ENCODE measurements at regions not wholly inside any gene's neighbourhood (a gene's known extent, or its start where the extent isn't known, plus 50 kb on each side); places are given as distances from the start of the nearest gene placed in this dataset.

DNA sequence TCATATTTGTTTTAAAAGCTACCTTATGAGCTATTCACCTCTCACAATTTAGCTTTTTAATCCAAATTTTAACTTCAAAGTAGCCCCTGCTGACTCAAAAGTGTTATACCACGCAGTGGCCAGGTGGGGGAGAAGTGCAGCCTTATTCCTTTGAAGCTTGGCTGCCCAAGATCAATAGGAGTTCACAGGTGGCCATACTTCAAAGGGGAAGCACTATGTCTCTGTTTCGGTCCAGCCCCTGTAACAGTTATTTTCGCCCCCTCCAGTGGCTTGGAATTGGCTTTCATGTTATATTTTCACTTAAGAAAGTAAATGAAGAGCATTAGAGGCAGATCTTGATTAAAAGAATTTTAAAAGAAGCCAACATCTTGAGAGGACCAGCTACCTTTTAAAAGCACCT, 608.4 kb downstream of the EPHA7 start:
- Histone ChIP-seq H3K4me3 (ENCODE audit: low read depth in 1 of 3, low read length in 3 of 3) (no peak overlapping the region), H3K27me3 (ENCODE audit: control insufficient read depth in 3 of 3, insufficient read depth in 3 of 3, low read length in 3 of 3) (peaks cover 0 to 1% (median 0%) of the 10 kb centered on the region in 3 donors), H3K27ac (ENCODE audit: low read depth in 1 of 3, low read length in 2 of 3) (no peak overlapping the region), H3K9me3 (ENCODE audit: control insufficient read depth in 2 of 2, insufficient read depth in 1 of 2, low read depth in 1 of 2, low read length in 1 of 2) (no peaks in the 10 kb centered on the region), H3K4me1 (ENCODE audit: control insufficient read depth in 3 of 3, insufficient read depth in 2 of 3, low read depth in 1 of 3, low read length in 2 of 3) (no peaks in the 10 kb centered on the region), H3K36me3 (ENCODE audit: control insufficient read depth in 3 of 3, insufficient read depth in 2 of 3, low read depth in 1 of 3, low read length in 3 of 3) (no peaks in the 10 kb centered on the region)
- no peak for FAIRE-seq
- WGBS, 3 donors, result 5 to 8% (median 7%) methylated on average over 3 of the region's 3 CpGs
- peak; percentile 24 to 62 for DNase-seq

DNA sequence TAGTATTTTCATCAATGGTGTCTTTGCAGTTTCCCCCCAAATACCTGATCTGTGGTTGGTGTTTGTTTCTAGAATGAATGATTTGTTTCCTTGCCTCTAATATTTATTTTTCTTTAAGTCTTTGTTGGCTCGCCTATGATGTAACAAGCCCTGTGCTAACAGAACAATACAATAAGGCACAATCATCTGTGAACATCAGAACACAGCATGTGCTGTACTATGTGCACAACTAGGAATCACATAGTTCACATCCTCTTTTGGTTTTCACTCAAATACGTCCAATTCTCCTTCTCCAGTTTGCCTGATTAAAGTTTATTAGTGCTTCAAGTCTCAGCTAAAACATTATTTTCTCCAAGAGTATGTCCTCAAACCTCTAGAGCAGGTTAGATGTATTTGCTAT, 613.1 kb downstream of the EPHA7 start:
- H3K4me3 ChIP-seq (ENCODE audit: low read depth in 1 of 3, low read length in 3 of 3), result no peak overlapping the region
- H3K9me3 ChIP-seq (ENCODE audit: control insufficient read depth in 2 of 2, insufficient read depth in 1 of 2, low read depth in 1 of 2, low read length in 1 of 2), result no peaks in the 10 kb centered on the region
- FAIRE-seq, result no peak
- no peak overlapping the region for H3K27ac ChIP-seq (ENCODE audit: low read depth in 1 of 3, low read length in 2 of 3)
- no peak for DNase-seq
- 43 to 67% (median 53%) methylated on average over 2 of the region's 2 CpGs for WGBS, 3 donors
- no peaks in the 10 kb centered on the region for H3K4me1 ChIP-seq (ENCODE audit: control insufficient read depth in 3 of 3, insufficient read depth in 2 of 3, low read depth in 1 of 3, low read length in 2 of 3)
- H3K27me3 ChIP-seq (ENCODE audit: control insufficient read depth in 3 of 3, insufficient read depth in 3 of 3, low read length in 3 of 3), result no peaks in the 10 kb centered on the region
- no peaks in the 10 kb centered on the region for H3K36me3 ChIP-seq (ENCODE audit: control insufficient read depth in 3 of 3, insufficient read depth in 2 of 3, low read depth in 1 of 3, low read length in 3 of 3)

DNA sequence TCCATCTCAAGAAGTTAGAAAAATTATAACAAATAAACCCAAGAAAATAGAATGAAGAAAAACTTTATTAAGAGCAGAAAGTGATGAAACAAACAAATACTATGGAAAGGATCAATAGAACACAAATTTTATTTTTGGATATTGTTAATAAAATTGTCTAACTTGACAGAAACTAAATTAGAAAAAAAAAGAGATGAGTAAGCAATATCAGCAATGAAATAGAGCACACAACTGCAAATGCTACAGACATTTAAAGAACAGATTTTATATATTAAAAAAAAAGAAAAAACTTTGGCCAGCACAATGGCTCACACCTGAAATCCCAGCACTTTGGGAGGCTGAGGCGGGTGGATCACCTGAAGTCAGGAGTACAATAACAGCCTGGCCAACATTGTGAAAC, 628.0 kb downstream of the EPHA7 start:
- no peaks in the 10 kb centered on the region for H3K27me3 ChIP-seq (ENCODE audit: control insufficient read depth in 3 of 3, insufficient read depth in 3 of 3, low read length in 3 of 3)
- H3K9me3 ChIP-seq (ENCODE audit: control insufficient read depth in 2 of 2, insufficient read depth in 1 of 2, low read depth in 1 of 2, low read length in 1 of 2), result no peaks in the 10 kb centered on the region
- no peak overlapping the region for H3K4me3 ChIP-seq (ENCODE audit: low read depth in 1 of 3, low read length in 3 of 3)
- 76 to 87% (median 86%) methylated on average over 1 of the region's 1 CpG for WGBS, 3 donors
- no peaks in the 10 kb centered on the region for H3K36me3 ChIP-seq (ENCODE audit: control insufficient read depth in 3 of 3, insufficient read depth in 2 of 3, low read depth in 1 of 3, low read length in 3 of 3)
- no peak for FAIRE-seq
- H3K27ac ChIP-seq (ENCODE audit: low read depth in 1 of 3, low read length in 2 of 3), result no peak overlapping the region
- H3K4me1 ChIP-seq (ENCODE audit: control insufficient read depth in 3 of 3, insufficient read depth in 2 of 3, low read depth in 1 of 3, low read length in 2 of 3), result no peaks in the 10 kb centered on the region
- no peak for DNase-seq

DNA sequence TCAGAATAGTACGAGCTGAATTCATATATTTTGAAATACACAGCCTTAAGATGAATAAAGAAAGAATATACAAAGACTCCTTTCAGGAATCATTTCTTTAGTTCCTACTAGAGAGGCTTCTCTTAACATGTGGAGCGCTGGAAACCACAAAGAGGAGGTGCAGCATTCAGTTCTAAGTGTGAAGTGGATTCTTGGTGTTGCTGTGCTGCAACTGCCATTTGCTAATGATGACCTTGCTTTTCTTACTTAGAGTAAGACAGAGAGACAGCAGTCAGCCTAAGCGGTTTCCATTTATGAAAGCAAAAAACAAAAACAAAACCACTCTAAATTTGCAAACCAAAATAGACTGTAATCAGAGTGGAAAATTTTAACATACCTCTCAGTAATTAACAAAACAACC, 629.0 kb downstream of the EPHA7 start:
- WGBS, 3 donors, result 67 to 76% (median 73%) methylated on average over 3 of the region's 3 CpGs
- Histone ChIP-seq H3K27me3 (ENCODE audit: control insufficient read depth in 3 of 3, insufficient read depth in 3 of 3, low read length in 3 of 3) (no peaks in the 10 kb centered on the region), H3K36me3 (ENCODE audit: control insufficient read depth in 3 of 3, insufficient read depth in 2 of 3, low read depth in 1 of 3, low read length in 3 of 3) (no peaks in the 10 kb centered on the region), H3K27ac (ENCODE audit: low read depth in 1 of 3, low read length in 2 of 3) (no peak overlapping the region), H3K4me3 (ENCODE audit: low read depth in 1 of 3, low read length in 3 of 3) (no peak overlapping the region), H3K9me3 (ENCODE audit: control insufficient read depth in 2 of 2, insufficient read depth in 1 of 2, low read depth in 1 of 2, low read length in 1 of 2) (no peaks in the 10 kb centered on the region), H3K4me1 (ENCODE audit: control insufficient read depth in 3 of 3, insufficient read depth in 2 of 3, low read depth in 1 of 3, low read length in 2 of 3) (no peaks in the 10 kb centered on the region)
- FAIRE-seq (no peak), DNase-seq (no peak)

DNA sequence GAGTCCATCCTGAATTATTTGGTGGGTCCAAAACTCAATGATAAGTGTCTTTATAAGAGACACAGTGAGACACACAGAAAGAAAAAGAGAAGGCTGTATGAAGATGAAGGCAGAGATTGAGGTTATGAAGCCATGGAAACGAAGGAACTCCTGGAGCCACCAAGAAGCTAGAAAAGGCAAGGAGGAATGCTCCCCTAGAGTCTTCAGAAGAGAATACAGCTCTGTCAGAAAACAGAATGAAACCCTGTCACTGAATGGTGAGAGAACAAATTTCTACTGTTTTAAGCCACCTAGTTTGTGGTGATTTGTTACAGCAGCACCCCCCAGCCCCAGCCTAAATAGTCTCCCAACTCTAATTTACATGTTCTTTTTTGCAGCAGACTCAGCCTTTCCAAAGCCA, 635.1 kb downstream of the EPHA7 start:
- Histone ChIP-seq H3K4me3 (ENCODE audit: low read depth in 1 of 3, low read length in 3 of 3) (no peak overlapping the region), H3K9me3 (ENCODE audit: control insufficient read depth in 2 of 2, insufficient read depth in 1 of 2, low read depth in 1 of 2, low read length in 1 of 2) (no peaks in the 10 kb centered on the region), H3K4me1 (ENCODE audit: control insufficient read depth in 3 of 3, insufficient read depth in 2 of 3, low read depth in 1 of 3, low read length in 2 of 3) (no peaks in the 10 kb centered on the region), H3K27me3 (ENCODE audit: control insufficient read depth in 3 of 3, insufficient read depth in 3 of 3, low read length in 3 of 3) (no peaks in the 10 kb centered on the region), H3K36me3 (ENCODE audit: control insufficient read depth in 3 of 3, insufficient read depth in 2 of 3, low read depth in 1 of 3, low read length in 3 of 3) (no peaks in the 10 kb centered on the region), H3K27ac (ENCODE audit: low read depth in 1 of 3, low read length in 2 of 3) (no peak overlapping the region)
- DNase-seq (no peak), FAIRE-seq (no peak)
- WGBS, 3 donors, result 68 to 79% (median 69%) methylated on average over 1 of the region's 1 CpG

DNA sequence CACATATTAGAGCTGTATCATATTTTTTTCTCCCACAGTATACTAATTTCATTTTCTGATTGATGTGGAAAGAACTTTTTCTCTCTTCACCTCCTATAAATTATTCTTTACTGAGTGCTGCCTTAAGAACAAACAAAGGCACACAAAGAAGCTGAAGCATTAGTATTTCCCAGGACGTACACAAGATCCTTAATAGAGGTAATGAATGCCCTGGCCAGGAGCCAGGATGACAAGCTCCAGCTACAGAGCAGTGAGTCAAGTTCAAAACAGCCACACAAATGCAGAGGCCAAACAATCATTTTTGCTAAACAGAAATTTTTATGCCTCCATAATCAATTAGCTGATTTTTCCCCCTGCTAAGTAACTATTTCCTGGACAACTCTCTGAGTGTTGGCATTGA, 639.6 kb downstream of the EPHA7 start:
- no peaks in the 10 kb centered on the region for H3K9me3 ChIP-seq (ENCODE audit: control insufficient read depth in 2 of 2, insufficient read depth in 1 of 2, low read depth in 1 of 2, low read length in 1 of 2)
- FAIRE-seq (no peak), DNase-seq (peak; percentile 6 to 58)
- no peaks in the 10 kb centered on the region for H3K27me3 ChIP-seq (ENCODE audit: control insufficient read depth in 3 of 3, insufficient read depth in 3 of 3, low read length in 3 of 3)
- H3K27ac ChIP-seq (ENCODE audit: low read depth in 1 of 3, low read length in 2 of 3), result no peak overlapping the region
- whole genome bisulfite sequencing, 3 donors, result 4 to 19% (median 4%) methylated on average over 1 of the region's 1 CpG
- H3K4me1 ChIP-seq (ENCODE audit: control insufficient read depth in 3 of 3, insufficient read depth in 2 of 3, low read depth in 1 of 3, low read length in 2 of 3), result no peaks in the 10 kb centered on the region
- H3K4me3 ChIP-seq (ENCODE audit: low read depth in 1 of 3, low read length in 3 of 3), result no peak overlapping the region
- H3K36me3 ChIP-seq (ENCODE audit: control insufficient read depth in 3 of 3, insufficient read depth in 2 of 3, low read depth in 1 of 3, low read length in 3 of 3), result no peaks in the 10 kb centered on the region

DNA sequence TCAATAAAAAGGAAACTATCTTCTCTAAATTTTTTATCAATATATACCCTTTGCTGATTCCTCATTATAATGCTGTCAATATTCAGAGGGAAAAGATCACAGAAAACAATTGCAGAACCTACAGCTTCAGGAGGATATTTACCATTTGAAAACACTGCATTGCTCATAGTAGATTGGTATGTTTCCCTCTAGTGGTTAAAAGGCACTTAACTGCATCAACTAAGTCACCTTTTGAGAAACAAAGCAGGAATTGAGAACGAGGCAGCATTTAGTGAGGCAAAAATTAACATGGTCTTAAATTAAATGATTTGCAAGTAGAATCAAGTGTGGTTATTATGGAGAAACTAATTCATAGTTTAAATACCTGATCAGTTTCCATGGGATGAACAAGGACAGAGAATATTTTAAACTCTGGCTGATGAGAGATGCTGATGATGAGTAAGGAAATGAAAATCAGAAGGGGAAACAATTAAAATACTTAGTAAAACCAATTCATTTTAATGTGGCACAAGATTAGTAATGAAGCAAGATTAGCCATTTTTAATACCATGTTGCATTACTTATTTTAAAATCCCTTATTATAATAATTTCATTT, 642.1 kb downstream of the EPHA7 start:
- no peaks in the 10 kb centered on the region for H3K9me3 ChIP-seq (ENCODE audit: control insufficient read depth in 2 of 2, insufficient read depth in 1 of 2, low read depth in 1 of 2, low read length in 1 of 2)
- no peak for FAIRE-seq
- H3K4me3 ChIP-seq (ENCODE audit: low read depth in 1 of 3, low read length in 3 of 3), result no peak overlapping the region
- no peaks in the 10 kb centered on the region for H3K4me1 ChIP-seq (ENCODE audit: control insufficient read depth in 3 of 3, insufficient read depth in 2 of 3, low read depth in 1 of 3, low read length in 2 of 3)
- no peaks in the 10 kb centered on the region for H3K36me3 ChIP-seq (ENCODE audit: control insufficient read depth in 3 of 3, insufficient read depth in 2 of 3, low read depth in 1 of 3, low read length in 3 of 3)
- H3K27me3 ChIP-seq (ENCODE audit: control insufficient read depth in 3 of 3, insufficient read depth in 3 of 3, low read length in 3 of 3), result no peaks in the 10 kb centered on the region
- 10 to 20% (median 17%) methylated on average over 1 of the region's 1 CpG for WGBS, 3 donors
- DNase-seq, result peak; percentile 13 to 37
- H3K27ac ChIP-seq (ENCODE audit: low read depth in 1 of 3, low read length in 2 of 3), result no peak overlapping the region

DNA sequence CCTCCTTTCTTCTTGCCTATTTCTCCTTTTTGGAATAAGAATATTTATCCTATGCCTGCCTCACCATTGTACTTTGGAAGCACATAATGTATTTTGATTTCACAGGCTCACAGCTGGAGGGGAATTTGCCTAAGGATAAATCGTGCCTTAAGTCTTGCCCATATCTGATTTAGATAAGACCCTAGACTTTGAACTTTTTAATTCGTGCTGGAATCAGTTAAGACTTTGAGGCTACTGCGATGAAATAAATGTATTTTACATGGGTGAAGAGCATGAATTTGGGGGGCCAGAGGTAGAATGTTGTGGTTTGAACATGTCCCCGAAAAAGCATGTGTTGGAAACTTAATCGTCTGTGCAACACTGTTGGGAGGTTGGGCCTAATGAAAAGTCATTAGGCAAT, 648.8 kb downstream of the EPHA7 start:
- no peaks in the 10 kb centered on the region for H3K36me3 ChIP-seq (ENCODE audit: control insufficient read depth in 3 of 3, insufficient read depth in 2 of 3, low read depth in 1 of 3, low read length in 3 of 3)
- no peak overlapping the region for H3K4me3 ChIP-seq (ENCODE audit: low read depth in 1 of 3, low read length in 3 of 3)
- H3K27me3 ChIP-seq (ENCODE audit: control insufficient read depth in 3 of 3, insufficient read depth in 3 of 3, low read length in 3 of 3), result no peaks in the 10 kb centered on the region
- no peak overlapping the region for H3K27ac ChIP-seq (ENCODE audit: low read depth in 1 of 3, low read length in 2 of 3)
- peaks cover 0 to 3% (median 0%) of the 10 kb centered on the region in 3 donors for H3K4me1 ChIP-seq (ENCODE audit: control insufficient read depth in 3 of 3, insufficient read depth in 2 of 3, low read depth in 1 of 3, low read length in 2 of 3)
- DNase-seq (peak; percentile 9 to 52), FAIRE-seq (no peak)
- no peaks in the 10 kb centered on the region for H3K9me3 ChIP-seq (ENCODE audit: control insufficient read depth in 2 of 2, insufficient read depth in 1 of 2, low read depth in 1 of 2, low read length in 1 of 2)
- WGBS, 3 donors, result 19 to 52% (median 38%) methylated on average over 5 of the region's 5 CpGs

DNA sequence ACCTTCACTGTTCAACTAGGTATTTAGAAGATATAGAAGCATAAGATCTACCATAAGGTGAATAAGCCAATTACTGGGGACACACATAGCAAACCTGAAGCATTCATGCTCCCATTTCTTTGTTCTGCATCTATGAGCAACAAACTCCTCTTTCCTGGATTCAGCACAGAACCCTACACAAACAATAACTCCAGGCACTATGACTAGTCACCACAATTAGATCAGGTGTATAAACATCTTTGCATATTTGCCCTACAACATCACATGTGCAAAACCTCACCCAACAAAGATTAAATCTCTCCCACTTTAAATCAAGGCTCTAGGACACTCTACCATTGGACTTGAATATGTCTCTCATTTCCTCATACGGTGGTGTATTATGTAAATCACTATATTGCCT, 652.3 kb downstream of the EPHA7 start:
- no peaks in the 10 kb centered on the region for H3K9me3 ChIP-seq (ENCODE audit: control insufficient read depth in 2 of 2, insufficient read depth in 1 of 2, low read depth in 1 of 2, low read length in 1 of 2)
- no peaks in the 10 kb centered on the region for H3K27me3 ChIP-seq (ENCODE audit: control insufficient read depth in 3 of 3, insufficient read depth in 3 of 3, low read length in 3 of 3)
- WGBS, 3 donors, result 59 to 81% (median 75%) methylated on average over 1 of the region's 1 CpG
- no peak for FAIRE-seq
- no peaks in the 10 kb centered on the region for H3K36me3 ChIP-seq (ENCODE audit: control insufficient read depth in 3 of 3, insufficient read depth in 2 of 3, low read depth in 1 of 3, low read length in 3 of 3)
- no peak overlapping the region for H3K27ac ChIP-seq (ENCODE audit: low read depth in 1 of 3, low read length in 2 of 3)
- H3K4me1 ChIP-seq (ENCODE audit: control insufficient read depth in 3 of 3, insufficient read depth in 2 of 3, low read depth in 1 of 3, low read length in 2 of 3), result peaks cover 0 to 3% (median 0%) of the 10 kb centered on the region in 3 donors
- DNase-seq, result no peak
- no peak overlapping the region for H3K4me3 ChIP-seq (ENCODE audit: low read depth in 1 of 3, low read length in 3 of 3)
